ENCODE measurements at regions not wholly inside any gene's neighbourhood (a gene's known extent, or its start where the extent isn't known, plus 50 kb on each side); places are given as distances from the start of the nearest gene placed in this dataset.

DNA sequence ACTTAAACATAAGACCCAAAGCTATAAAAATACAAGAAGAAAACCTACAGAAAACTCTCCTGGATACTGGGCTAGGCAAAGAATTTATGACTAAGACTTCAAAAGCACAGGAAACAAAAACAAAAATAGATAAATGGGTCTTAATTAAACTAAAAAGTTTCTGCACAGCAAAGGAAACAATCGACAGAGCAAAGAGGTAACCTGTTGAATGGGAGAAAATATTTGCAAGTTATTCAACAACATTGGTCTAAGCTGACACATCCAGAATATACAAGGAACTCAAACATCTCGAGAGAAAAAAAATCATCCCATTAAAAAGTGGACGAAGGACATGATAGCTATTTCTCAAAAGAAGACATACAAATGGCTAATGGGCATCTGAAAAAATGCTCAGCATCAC, 72.3 kb upstream of the RBBP8 start:
- Histone ChIP-seq H3K4me3 (no peak overlapping the region), H3K36me3 (ENCODE audit: insufficient read depth in 1 of 2, low read depth in 1 of 2) (no peaks in the 10 kb centered on the region), H3K9me3 (no peaks in the 10 kb centered on the region), H3K4me1 (no peaks in the 10 kb centered on the region), H3K27me3 (ENCODE audit: insufficient read depth in 3 of 3, low read length in 2 of 3) (peaks cover 0 to 4% (median 0%) of the 10 kb centered on the region in 3 donors), H3K27ac (no peak overlapping the region)
- ATAC-seq = no peak
- WGBS, 3 donors = 84 to 88% (median 88%) methylated on average over 3 of the region's 3 CpGs
- TF ChIP-seq, protein P1, sequence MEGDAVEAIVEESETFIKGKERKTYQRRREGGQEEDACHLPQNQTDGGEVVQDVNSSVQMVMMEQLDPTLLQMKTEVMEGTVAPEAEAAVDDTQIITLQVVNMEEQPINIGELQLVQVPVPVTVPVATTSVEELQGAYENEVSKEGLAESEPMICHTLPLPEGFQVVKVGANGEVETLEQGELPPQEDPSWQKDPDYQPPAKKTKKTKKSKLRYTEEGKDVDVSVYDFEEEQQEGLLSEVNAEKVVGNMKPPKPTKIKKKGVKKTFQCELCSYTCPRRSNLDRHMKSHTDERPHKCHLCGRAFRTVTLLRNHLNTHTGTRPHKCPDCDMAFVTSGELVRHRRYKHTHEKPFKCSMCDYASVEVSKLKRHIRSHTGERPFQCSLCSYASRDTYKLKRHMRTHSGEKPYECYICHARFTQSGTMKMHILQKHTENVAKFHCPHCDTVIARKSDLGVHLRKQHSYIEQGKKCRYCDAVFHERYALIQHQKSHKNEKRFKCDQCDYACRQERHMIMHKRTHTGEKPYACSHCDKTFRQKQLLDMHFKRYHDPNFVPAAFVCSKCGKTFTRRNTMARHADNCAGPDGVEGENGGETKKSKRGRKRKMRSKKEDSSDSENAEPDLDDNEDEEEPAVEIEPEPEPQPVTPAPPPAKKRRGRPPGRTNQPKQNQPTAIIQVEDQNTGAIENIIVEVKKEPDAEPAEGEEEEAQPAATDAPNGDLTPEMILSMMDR (IDR thresholded peaks at IDR 0.05) = no peak
- DNase-seq = no peak
- intact Hi-C loops (cut with DNase I) = no loop called here

DNA sequence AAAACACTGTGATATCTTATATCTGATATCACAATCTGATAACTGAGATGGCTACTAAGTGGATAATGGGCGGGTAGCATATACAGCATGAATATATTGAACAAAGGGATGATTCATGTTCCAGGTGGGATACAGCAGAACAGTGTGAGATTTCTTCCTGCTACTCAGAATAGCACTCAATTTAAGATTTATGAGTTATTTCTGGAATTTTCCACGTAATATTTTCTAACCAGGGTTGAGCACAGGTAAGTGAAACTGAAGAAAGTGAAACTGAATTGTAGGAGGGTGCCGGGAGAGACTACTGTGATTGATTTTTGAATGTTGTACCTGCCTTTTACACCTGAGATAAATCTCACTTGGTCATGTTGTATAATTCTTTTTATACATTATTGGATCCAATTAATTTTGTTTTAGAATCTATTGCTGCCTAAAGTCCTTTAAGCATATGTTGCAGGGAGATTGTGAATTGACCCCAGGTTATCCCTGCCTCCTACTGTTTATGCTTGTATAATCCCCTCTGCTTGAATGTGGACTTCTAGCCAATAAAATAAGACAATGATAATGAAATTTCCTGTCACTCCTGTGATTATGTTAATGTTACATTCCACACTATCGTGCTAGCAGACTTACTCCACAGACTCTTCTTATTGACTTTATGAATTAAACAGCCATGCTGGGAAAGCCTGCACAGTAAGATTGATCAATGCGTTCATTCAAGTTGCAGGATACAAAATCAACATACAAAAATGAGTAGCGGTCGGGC, 67.6 kb upstream of the RBBP8 start:
- H3K9me3 ChIP-seq = no peaks in the 10 kb centered on the region
- intact Hi-C loops (cut with DNase I) = no loop called here
- WGBS, 3 donors = 71 to 76% (median 75%) methylated on average over 7 of the region's 7 CpGs
- no peak for ATAC-seq
- H3K27me3 ChIP-seq (ENCODE audit: insufficient read depth in 3 of 3, low read length in 2 of 3) = peaks cover 0 to 3% (median 0%) of the 10 kb centered on the region in 3 donors
- DNase-seq = no peak
- TF ChIP-seq, protein P1 (IDR thresholded peaks at IDR 0.05) = no peak
- H3K36me3 ChIP-seq (ENCODE audit: insufficient read depth in 1 of 2, low read depth in 1 of 2) = no peaks in the 10 kb centered on the region
- H3K4me1 ChIP-seq = no peaks in the 10 kb centered on the region
- no peak overlapping the region for H3K27ac ChIP-seq
- no peak overlapping the region for H3K4me3 ChIP-seq

DNA sequence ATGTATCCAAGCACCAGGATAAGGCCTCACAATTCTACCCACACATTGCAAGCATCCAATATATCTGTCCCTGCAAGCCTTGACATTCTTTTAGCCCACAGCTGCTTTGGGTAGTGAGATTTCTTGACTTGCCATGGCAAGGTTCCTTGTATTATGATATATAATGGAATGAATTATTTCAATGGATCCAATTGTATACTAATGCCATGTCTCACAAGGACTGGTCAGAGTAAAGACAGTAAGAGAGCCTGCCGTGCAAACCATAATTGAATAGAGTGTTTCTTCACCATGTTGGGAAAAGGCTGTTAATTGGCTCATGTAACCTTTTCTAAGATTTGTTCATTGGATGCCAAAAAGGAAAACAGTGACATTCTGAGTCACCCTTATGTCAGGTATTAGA, 64.3 kb upstream of the RBBP8 start:
- Histone ChIP-seq H3K36me3 (ENCODE audit: insufficient read depth in 1 of 2, low read depth in 1 of 2) (no peaks in the 10 kb centered on the region), H3K9me3 (no peaks in the 10 kb centered on the region), H3K4me3 (no peak overlapping the region), H3K27me3 (ENCODE audit: insufficient read depth in 3 of 3, low read length in 2 of 3) (peaks cover 0 to 3% (median 0%) of the 10 kb centered on the region in 3 donors), H3K27ac (no peak overlapping the region), H3K4me1 (no peaks in the 10 kb centered on the region)
- ATAC-seq (no peak), DNase-seq (no peak)
- WGBS, 3 donors = 73 to 90% (median 86%) methylated on average over 1 of the region's 1 CpG
- intact Hi-C loops (cut with DNase I) = no loop called here
- TF ChIP-seq, protein P1 (IDR thresholded peaks at IDR 0.05) = no peak

DNA sequence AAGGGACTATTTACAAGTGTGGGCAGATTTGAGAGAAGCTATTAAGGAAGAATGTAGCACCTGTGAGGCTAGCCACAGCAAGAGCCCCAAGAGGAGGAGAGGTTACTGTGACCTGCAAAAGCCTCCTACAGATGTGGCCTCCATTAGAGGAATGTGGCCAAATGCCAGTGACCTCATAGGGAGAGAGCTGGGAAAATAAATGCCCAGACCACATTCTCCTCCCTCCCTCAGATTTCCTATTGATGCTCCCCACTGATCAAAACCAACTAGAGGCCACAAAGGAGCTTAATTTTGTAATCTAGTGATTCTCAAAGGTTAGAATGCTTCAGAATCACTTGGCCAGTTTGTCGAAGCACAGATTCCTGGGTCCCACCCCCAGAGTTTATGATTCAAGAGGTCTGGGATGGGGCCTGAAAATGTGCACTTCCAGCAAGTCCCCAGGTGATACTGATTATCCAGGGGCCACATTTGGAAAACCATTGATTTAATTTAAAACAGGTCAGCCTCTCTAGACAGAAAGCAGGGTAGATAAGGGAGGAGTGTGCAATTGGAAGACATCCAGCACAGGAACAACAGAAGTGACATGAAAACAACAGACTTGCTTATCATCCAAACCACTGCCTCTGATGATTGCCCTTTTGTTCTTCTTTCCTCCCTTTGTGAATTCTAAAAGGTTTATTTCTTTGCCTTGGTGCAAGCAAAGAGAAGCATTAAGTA, 61.2 kb upstream of the RBBP8 start:
- no peak overlapping the region for H3K4me3 ChIP-seq
- no peak overlapping the region for H3K27ac ChIP-seq
- no peaks in the 10 kb centered on the region for H3K36me3 ChIP-seq (ENCODE audit: insufficient read depth in 1 of 2, low read depth in 1 of 2)
- DNase-seq (no peak), ATAC-seq (no peak)
- no peaks in the 10 kb centered on the region for H3K4me1 ChIP-seq
- WGBS, 3 donors = 56 to 80% (median 58%) methylated on average over 1 of the region's 1 CpG
- H3K27me3 ChIP-seq (ENCODE audit: insufficient read depth in 3 of 3, low read length in 2 of 3) = peaks cover 0 to 3% (median 0%) of the 10 kb centered on the region in 3 donors
- intact Hi-C loops (cut with DNase I) = no loop called here
- TF ChIP-seq, protein P1 (IDR thresholded peaks at IDR 0.05) = no peak
- no peaks in the 10 kb centered on the region for H3K9me3 ChIP-seq

All from psoas muscle (tissue), 7 donors.